ENCODE measurements at regions not wholly inside any gene's neighbourhood (a gene's known extent, or its start where the extent isn't known, plus 50 kb on each side); places are given as distances from the start of the nearest gene placed in this dataset.

- TF ChIP-seq, protein P1, sequence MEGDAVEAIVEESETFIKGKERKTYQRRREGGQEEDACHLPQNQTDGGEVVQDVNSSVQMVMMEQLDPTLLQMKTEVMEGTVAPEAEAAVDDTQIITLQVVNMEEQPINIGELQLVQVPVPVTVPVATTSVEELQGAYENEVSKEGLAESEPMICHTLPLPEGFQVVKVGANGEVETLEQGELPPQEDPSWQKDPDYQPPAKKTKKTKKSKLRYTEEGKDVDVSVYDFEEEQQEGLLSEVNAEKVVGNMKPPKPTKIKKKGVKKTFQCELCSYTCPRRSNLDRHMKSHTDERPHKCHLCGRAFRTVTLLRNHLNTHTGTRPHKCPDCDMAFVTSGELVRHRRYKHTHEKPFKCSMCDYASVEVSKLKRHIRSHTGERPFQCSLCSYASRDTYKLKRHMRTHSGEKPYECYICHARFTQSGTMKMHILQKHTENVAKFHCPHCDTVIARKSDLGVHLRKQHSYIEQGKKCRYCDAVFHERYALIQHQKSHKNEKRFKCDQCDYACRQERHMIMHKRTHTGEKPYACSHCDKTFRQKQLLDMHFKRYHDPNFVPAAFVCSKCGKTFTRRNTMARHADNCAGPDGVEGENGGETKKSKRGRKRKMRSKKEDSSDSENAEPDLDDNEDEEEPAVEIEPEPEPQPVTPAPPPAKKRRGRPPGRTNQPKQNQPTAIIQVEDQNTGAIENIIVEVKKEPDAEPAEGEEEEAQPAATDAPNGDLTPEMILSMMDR (IDR thresholded peaks at IDR 0.05): no peak
These were observed 280.8 kb downstream of the RERGL start for GRCh38 chr12:17809206-17809605.

- TF ChIP-seq, protein P1 (IDR thresholded peaks at IDR 0.05): no peak
These were observed 287.0 kb downstream of the RERGL start for GRCh38 chr12:17802657-17803641.

- TF ChIP-seq, protein P1 (IDR thresholded peaks at IDR 0.05): no peak
These were observed 296.1 kb downstream of the RERGL start for GRCh38 chr12:17793854-17794253.

GRCh38 chr12:17778242-17778641, 311.8 kb downstream of the RERGL start:
- TF ChIP-seq, protein P1 (IDR thresholded peaks at IDR 0.05): no peak

DNA sequence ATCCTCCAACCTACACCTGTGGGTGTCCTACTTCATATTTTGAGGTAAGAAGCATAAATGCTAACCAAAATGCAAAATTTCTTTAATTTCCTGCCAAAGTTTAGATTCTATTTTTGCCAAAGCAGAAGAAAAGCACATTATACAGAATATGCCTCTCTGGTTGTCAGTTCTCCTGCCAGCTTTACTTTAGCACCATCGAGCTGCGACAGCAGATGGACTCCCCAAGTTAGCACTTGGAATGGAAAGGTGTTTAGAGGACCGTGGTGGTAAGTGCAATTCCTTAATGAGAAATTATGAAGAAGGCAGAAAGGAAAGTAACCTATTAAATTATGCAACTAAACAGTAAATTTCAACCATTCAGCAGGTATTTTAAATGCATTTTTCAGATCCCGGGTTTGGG, 326.6 kb downstream of the RERGL start:
- TF ChIP-seq, protein P1 (IDR thresholded peaks at IDR 0.05): no peak

GRCh38 chr12:17759982-17760381, 330.0 kb downstream of the RERGL start:
- TF ChIP-seq, protein P1 (IDR thresholded peaks at IDR 0.05): no peak

Measured in LNCAP (cell line).